ENCODE measurements at regions not wholly inside any gene's neighbourhood (a gene's known extent, or its start where the extent isn't known, plus 50 kb on each side); places are given as distances from the start of the nearest gene placed in this dataset.
A peak's percentile ranks its signal among the peaks of the same experiment; 100 is the strongest.

DNA sequence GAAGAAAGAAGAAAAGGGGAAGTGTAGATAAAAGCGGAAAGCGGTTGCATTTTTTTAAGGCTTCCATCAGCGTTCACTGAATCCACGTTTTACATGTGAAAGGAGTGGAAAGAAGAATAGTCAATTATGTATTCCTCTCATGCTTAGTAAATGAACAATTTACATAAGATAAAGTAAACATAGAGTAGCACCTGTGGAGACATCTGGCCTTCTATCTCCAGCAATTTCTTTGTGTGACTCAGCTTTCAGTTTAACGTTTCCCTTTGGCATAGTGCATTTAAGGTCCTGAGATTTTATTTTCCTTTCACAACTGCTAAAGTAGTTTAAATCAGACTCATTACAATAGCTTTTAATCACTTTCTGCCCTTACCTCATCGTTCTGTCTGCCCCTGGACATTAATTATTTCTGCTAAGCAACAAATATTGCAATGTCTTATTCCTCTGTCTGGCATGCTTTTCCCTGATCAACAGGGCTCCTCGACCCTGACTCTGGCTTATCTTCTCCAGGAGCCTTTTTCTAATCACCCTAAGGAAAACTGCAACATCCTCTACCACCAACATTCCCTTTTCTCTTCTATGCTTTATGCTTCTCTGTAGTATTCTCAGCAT, 383.5 kb upstream of the VWC2 start:
- DNase-seq, result no peak

DNA sequence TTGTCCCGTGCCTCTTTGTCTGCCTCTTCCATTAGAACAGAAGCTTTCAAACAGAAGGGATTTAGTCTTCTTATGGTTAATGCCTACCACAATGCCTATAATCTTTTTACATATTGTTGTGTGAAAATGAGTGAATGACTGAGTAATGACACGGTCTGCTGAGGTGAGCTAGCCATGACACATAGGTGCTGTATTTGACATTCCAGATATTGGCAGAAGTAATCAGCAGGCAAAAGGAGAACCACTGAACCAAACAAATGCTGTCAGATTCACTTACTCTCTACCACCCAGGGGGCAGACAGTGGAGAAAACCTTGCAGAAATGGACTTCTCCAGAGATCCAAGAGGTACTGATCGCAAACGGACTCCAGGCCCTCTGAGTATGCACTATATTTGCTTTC, 377.2 kb upstream of the VWC2 start:
- DNase-seq, result no peak

DNA sequence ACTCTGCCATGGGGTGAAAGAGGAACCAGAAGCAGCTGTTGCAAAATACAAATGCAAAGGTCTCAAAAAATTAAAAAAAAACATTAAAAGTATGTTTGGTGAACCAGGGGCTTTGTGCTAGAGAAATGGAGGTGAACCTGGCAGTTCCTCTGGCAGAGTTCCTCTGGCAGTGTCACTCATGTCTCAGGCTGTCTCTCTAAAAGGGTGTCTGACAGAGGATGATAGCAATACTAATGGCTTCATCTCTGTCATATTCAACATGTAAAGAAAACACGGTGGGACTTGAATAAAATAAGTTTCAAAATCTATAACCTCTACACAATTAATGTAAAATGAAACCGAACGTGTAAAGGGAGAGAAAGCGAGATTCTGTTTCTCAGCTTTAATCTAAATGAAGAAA, 375.7 kb upstream of the VWC2 start:
- no peak for DNase-seq

DNA sequence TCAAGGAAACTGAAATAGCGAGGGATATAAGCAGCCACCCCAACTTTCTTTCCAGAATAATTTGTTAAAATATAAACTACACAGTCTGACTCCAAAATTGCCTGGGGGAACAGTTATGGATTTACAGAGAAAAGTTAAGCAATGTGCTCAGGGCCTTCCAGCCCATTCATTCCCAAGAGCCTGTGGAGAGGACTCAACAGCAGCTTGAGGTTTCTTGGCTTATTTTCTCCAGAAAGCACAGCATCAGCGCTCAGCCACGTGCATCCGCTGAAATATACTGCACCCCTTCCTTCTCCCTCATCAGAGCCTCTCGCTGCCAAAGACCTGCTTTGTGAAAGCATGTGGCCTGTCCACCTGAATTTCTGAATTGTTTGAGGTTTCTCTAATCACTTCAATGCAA, 375.2 kb upstream of the VWC2 start:
- no peak for DNase-seq

DNA sequence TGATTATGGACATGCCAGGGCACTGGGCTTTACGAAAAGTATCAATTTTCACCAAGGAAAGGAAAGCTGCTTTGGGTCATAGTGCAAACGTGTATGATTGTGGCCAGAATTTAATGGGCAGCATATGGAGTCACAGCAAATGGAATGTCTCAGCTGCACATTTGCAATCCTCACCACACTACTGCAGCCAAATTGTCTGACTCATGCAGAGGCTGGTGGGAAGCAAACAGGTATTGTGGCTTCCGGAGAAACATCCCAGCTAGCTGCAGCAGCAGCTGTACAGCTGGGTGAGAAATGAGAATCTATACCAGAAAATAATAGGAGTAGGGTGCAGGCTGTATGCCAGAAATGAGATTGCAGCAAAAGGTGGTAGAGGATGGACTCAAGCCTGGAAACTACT, 374.7 kb upstream of the VWC2 start:
- peak; percentile 89 for DNase-seq

DNA sequence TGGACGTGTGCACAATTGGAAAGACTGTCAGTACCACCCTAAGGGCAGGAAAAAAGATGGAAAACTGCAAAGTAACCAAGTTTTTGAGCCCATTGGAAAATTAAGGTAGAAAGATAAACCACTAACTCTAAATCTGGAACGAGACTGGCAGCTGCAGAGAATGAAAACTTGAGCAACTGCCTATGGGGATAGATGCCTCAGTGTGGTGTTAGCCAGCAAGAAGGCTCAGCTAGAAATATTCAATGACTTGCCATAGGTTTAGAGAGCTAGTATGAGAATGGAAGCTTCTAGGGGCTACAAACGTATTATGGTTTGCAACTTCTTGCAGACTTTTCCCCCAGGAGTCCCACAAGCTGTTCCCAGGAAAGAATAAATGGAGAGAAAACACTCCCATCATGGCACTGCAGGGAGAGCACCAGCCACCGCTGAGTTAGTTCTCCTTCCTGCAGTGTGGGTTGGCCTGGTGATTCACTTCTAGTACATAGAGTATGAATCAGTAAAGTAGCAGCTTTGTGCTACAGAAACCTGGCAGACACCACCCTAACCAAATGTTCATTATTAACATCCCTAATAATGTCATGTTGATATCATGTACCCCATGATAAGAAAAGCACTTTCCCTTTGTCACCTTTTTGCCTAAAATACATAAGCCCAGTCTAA, 372.4 kb upstream of the VWC2 start:
- DNase-seq, result peak; percentile 80

DNA sequence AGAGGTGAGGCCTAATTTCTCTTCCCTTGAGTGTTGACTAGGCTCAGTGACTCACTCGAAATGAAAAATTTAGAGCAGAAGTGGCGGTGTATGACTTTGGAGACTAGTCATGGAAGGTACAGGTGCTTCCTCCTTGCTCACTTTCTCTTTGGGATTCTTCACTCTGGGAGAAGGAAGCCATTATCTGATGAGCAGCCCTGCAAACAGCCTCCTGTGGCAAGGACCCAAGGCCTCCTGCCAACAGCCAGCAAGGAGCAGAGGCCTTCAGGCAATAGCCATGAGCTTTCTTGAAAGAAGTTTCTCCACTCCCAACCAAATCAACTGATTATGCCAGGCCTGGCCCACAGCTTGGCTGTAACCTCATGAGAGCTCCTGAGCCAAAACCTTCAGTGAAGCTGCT, 369.6 kb upstream of the VWC2 start:
- peak; percentile 77 for DNase-seq

DNA sequence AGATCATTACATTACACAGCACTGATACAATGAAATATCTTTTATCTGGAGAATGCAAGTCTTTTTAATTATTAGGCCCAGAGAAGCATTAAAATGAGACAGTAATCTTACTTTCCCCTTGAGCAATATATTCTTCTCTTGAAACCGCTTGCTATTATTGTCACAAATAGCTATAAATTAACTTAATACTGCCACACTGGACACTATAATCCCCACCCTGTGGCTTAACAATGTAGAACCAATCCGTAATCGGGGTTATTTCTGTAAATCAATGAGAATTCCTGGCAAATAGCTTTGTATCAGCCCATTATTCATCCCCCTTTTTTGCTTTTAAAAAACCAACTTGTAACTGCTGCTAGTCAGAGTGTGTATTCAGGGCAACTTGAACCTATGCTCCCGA, 366.2 kb upstream of the VWC2 start:
- DNase-seq, result no peak

DNA sequence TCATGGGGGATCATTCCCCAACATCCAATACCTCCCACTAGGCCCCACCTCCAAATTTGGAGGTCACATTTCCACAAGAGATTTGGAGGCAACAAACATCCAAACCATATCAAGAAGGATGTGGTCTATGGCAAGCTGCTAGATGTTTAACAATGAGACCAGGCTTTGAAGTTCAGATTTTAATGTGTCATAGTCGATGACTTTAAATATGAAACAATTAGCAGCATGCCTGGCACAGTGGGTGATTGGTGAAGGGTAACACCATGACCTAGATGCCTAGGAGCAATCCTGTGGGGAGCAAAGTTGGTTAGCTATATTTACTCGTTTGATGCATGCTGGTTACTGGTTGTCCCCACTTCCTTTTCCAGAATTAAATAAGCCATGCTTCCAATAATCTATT, 356.4 kb upstream of the VWC2 start:
- no peak for DNase-seq

DNA sequence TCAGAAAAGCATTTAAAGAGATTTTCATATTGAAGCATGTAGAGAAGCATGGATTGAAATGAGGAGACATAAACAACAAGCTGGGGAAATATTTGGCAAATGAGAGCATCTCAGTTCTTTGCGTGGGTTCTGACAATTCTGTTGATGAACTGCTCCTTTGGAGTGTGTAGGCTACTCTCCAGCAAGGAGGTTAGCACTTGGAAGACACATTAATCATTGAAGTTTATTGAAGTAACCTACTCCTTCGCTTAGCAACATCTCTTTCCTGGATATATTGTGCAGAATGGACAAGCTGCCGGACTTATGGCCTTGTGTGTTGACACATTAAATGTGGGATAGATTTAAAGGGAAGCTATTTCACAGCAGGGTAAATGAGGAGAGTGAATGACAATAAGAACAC, 354.5 kb upstream of the VWC2 start:
- no peak for DNase-seq

DNA sequence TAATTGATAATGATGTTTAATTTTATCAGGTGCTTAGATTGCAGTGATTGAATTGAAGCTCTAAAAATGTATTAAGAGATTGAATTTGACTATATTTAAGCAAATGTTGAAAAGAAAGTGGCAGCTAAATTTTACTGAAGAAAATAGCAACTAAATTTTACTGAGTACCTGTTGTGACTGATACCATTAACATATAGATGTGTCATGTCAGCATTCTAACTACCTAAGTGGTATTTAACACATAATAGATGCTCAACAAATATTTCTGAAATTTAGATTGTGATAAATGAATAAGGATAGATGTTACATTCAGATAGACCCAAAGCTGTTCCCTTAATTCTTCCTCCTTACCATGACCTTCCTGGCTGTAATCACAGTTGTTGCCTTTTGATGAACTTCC, 350.9 kb upstream of the VWC2 start:
- DNase-seq, result no peak

DNA sequence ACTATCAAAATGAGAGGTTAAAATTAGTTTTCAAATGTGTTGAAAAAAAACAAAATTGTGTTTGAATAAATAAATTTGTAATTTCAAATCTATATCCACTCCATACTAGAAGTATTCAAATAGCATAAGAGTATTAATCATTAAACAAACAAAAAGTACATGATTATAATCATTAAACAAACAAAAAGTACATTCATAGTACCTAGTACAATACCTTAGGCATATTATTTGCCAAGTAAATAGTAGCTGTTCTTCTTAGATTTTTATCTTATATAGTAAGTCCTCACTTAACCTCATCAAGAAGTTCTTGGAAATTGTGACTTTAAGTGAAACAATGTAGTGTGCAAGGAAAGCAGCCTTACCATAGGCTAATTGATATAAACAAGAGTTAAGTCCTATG, 349.3 kb upstream of the VWC2 start:
- no peak for DNase-seq

DNA sequence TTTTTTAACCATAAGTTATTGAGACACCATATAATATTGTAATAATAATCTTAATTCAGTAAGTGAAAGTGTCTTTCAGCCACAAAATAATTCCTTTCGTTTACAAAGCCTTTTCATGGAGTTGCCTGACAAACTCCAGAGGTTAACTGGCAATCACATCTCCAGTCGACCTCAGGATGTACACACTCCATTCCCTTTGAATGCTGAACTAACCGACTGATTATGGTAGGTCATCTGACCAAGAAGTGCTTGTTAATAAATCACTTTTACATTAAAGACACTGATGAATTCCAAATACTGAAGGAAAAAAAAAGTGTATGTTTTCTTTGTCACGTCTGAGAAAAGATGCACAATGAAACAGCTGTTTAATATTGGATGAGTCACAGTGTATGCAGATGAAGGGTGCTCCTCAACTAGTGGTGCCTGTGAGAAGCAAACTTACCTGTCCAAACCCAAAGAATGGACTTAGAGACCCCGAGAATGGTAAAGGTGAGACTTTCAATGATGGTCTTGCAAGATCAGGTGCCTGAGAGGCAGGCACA, 348.1 kb upstream of the VWC2 start:
- DNase-seq, result no peak

DNA sequence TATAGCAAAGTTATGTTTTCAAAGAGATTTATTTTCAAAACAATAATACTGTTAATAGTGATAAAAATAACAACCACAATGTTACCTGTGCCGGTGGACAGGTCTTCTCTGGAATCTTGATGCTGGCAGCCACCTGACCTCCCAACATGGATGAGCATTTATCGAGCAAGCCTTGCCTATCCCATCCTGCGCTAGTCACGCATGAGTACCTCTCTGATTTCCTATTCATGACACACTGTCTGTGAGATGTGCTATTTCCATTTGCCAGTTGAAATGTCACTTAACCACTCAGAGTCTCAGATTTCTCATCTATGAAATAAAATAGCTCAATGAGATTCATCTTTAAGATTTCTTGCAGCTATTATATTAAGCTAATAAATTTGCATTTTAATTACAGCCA, 341.2 kb upstream of the VWC2 start:
- no peak for DNase-seq

DNA sequence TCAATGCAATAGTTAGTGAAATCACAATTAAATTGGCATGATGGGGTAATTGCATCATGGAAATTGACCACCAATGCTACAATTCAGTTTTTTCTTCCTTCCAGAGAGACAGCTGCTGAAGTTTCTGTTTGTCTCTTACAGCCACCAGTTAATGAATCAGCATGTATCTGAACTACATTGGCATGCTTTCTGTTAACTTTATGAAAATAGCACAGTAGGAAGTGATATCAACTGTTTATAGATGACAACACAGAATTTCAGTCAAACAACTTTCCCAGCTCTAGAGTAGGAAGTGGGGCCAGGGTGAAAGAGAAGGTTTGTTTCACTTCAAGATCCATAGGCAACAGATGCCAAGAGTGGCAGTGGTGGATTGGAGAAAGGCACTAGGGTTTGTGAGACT, 339.6 kb upstream of the VWC2 start:
- DNase-seq, result no peak

DNA sequence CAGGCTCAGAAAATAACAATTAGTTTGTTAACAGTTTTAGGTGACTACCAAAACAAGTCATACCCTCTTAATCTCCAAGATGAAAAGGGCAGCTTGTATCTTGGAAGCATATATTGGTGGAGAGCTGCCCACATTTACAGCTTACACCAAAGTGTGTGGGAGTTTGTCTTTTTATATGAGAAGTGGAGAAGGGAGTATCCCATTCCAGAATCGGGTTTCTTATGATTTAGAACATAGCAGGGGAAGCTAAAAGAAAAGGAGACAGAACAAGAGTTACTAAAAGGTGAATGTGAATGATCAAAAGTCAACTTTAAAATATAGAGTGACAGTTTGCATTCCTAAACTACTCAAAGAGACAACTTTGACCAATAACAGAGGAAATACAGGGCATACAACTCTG, 338.6 kb upstream of the VWC2 start:
- no peak for DNase-seq

DNA sequence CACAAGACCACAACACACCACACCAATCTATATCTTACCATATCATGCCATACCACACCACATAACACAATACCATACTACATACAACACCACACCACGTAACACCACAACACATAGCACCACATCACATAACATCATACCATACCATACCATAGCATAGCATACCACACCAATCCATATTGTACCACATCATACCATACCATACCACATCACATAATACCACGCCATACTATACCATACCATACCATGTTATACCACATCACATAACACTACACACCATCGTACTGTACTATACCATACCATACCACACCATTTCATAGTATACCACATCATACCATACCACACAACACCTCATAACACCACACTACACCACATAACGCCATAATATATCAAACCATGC, 335.2 kb upstream of the VWC2 start:
- DNase-seq, result no peak

DNA sequence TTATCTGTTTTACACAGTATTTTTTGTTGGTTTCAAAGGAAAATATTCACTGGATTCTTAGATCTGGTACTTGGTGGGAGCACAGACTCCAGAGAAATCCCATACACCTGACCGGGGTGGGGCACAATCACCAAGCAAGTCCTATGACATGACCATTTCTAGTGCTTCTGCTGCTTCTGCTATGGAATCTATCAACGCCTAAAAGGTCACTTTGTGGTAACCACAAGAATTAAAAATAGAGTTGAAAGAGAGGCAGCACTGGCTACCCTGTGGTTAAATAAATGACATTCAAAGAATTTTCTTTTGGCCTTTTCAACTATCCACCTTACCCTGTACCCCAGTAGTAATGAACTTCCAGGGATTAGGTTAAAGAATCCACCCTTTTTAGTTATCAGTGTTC, 329.9 kb upstream of the VWC2 start:
- no peak for DNase-seq

DNA sequence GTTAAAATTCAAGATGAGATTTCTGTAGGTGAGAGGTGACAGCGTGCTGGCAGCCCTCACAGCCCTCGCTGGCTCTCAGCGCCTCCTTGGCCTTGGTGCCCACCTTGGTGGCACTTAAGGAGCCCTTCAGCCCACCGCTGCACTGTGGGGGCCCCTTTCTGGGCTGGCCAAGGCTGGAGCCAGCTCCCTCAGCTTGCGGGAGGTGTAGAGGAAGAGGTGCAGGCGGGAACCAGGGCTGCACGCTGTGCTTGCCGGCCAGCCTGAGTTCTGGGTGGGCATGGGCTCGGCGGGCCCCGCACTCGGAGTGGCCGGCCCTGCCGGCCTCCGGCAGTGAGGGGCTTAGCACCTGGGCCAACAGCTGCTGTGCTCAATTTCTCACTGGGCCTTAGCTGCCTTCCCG, 320.0 kb upstream of the VWC2 start:
- DNase-seq, result no peak

DNA sequence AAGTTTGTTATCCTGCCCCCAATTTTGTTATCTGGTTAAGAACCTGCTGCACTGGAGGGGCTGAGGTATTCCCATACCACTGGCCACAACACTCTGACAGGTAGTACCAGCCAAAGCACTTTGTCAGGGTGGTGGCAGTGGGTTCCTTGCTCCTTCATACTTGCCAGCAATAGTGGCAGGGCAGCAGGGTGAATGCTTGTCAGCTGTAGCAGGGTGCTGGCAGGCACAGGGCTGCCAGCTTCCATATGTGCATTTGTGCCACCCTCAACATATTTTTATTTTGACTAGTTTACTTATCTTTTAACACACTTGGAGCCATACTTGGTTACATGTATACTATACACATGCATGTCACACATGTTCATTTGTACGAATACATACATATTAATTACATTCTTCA, 294.0 kb upstream of the VWC2 start:
- no peak for DNase-seq

DNA sequence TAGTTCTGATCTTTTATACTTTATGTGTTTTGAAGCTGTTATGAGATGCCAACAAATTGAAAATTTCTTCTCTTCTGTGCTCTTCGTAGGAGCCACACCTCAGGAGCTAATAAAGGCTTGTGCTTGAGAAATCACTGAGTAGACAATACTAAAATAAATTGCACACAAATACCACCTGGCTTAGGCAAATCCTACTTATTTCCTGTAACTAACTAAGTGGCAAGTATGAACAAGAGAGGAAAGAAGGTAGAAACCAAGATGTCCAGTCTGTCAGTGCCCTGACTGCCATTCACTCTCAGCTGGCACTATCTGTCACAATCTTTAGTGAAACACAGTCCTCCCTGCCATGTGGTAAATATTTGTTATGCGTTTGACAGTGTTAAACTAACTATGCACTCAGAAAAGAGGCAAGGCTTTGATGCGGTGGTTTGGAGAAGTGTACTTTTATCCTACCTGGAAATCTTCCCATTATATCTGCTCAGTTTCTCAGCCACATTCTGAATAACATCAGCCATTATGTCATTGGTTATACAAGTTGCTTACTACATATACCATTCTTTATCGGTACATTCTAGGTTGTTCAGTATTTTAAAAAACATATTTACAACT, 293.4 kb upstream of the VWC2 start:
- no peak for DNase-seq

DNA sequence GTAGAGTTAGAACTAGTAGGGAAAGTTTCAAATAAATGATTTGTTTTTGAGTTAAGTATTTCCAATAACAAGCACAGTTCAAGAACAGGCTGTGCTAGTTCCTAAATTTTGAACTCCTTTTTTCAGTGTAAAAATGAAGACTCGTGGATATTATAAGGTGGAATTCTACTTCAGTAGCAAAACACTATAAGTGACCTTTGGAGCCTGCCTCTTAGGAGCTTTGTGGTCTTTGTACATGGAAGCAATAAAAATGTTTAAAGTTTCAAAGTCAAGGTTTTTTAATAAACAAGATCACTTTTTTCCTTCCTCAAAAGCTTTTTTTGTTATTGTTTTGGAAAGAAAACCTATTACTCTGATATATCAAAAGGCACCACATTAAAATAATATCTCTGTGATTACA, 292.4 kb upstream of the VWC2 start:
- DNase-seq, result no peak

DNA sequence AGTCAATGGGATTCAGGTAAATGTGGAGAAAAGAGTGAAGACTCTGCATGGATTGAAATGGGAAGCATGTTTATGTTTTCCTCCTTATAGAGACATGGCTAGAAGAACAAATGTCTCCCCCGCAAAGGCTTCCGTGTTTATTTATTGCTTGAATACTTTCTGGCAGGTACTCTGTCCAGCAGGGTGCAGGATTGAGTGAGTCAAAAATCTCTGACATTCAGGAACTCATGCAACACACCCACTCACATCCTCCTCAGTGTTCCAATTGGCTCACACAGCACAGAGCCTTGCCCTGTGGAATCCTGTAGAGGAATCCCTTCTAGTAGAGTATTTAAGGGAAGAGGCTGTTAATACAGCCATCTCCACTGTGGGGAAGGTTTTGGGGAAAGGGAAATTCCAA, 290.3 kb upstream of the VWC2 start:
- no peak for DNase-seq

DNA sequence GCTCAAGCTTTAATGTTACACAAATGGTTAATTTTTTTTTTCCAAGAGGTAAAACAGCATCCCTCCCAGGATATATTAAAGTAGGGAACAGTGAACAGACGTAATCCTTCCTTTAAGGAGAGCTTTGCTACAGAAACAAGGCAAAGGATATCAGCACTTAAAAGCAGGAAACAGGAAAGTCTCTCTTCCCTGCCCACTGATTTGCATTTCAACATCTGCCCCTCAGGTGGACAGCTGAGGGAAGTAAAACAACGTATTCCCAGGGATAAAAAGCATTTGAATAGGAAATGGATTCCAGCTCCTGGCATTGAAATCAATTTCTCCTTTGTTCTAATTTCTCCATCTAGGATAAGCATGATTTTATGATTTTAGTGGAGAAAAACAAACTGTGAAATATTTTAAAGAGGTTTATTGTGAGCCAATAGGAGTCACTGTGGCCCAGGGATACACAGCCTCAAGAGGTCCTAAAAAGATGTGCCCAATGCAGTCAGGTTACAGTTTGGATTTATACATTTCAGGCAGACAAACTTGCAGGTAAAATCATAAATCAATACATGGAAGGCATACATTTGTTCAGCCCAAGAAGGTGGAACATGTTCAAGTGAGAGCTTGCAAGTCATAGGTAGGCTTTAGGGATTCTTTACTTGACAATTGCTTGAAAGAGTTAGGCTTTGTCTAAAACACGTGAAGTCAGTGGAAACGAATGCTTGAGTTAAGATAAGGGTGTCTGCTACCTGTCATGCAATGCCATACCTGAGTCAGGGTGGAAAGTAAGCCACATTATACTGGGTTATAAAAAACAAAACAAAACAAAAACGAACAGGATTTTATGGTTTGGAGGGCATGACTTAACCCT, 286.2 kb upstream of the VWC2 start:
- no peak for DNase-seq

Measured in NCI-H446 treated with DMSO at 0.1 percent for 48 hours (cell line).